GM21447 (cell line): ENCODE measurements at regions not wholly inside any gene's neighbourhood (a gene's known extent, or its start where the extent isn't known, plus 50 kb on each side); places are given as distances from the start of the nearest gene placed in this dataset.

Experiments
- ATAC-seq: cut with Tn5 transposase; IDR thresholded peaks from one replicate; pipeline ENCODE4 v1.9.1; 2021; ENCODE audit not compliant: unreplicated experiment

- ATAC-seq = no peak
Observed at GRCh38 chr12:111029732-111030131, 109.4 kb upstream of the MYL2 start.

- no peak for ATAC-seq
Observed at GRCh38 chr12:111029305-111029704, 108.9 kb upstream of the MYL2 start.

- no peak for ATAC-seq
Observed at GRCh38 chr12:111028830-111029229, 108.5 kb upstream of the MYL2 start.

- no peak for ATAC-seq
Observed at GRCh38 chr12:111027431-111027830, 107.1 kb upstream of the MYL2 start.

- no peak for ATAC-seq
Observed at GRCh38 chr12:111025792-111026430, 105.5 kb upstream of the MYL2 start.

- no peak for ATAC-seq
Observed at GRCh38 chr12:111025301-111025700, 104.9 kb upstream of the MYL2 start.

- ATAC-seq = no peak
Observed at GRCh38 chr12:111024205-111024801, 103.9 kb upstream of the MYL2 start.

- no peak for ATAC-seq
Observed at GRCh38 chr12:111022386-111022785, 102.0 kb upstream of the MYL2 start.

GRCh38 chr12:111014547-111014946 lies 94.2 kb upstream of the MYL2 start:
- ATAC-seq = no peak

- ATAC-seq = no peak
Observed at GRCh38 chr12:111012918-111013317, 92.5 kb upstream of the MYL2 start.

- ATAC-seq = no peak
Observed at GRCh38 chr12:111011999-111012600, 91.7 kb upstream of the MYL2 start.

GRCh38 chr12:111010916-111011657 lies 90.7 kb upstream of the MYL2 start:
- ATAC-seq = no peak

- ATAC-seq = no peak
Observed at GRCh38 chr12:111010061-111010460, 89.7 kb upstream of the MYL2 start.

- ATAC-seq = no peak
Observed at GRCh38 chr12:111006621-111007020, 86.2 kb upstream of the MYL2 start.

- ATAC-seq = no peak
Observed at GRCh38 chr12:110998971-110999370, 78.6 kb upstream of the MYL2 start.

- ATAC-seq = no peak
Observed at GRCh38 chr12:110998165-110998564, 77.8 kb upstream of the MYL2 start.

GRCh38 chr12:110996415-110996814 lies 76.0 kb upstream of the MYL2 start:
- no peak for ATAC-seq

- ATAC-seq = no peak
Observed at GRCh38 chr12:110995615-110996014, 75.2 kb upstream of the MYL2 start.

- ATAC-seq = no peak
Observed at GRCh38 chr12:110995016-110995415, 74.6 kb upstream of the MYL2 start.

GRCh38 chr12:110993434-110993833 lies 73.1 kb upstream of the MYL2 start:
- no peak for ATAC-seq

GRCh38 chr12:110992909-110993308 lies 72.5 kb upstream of the MYL2 start:
- no peak for ATAC-seq

GRCh38 chr12:110983811-110984210 lies 63.4 kb upstream of the MYL2 start:
- no peak for ATAC-seq
